HepG2 (cell line): ENCODE measurements at regions not wholly inside any gene's neighbourhood (a gene's known extent, or its start where the extent isn't known, plus 50 kb on each side); places are given as distances from the start of the nearest gene placed in this dataset.

Source experiments
- IRF2 ChIP-seq: IDR thresholded peaks from 2 replicates; pipeline ENCODE4 v1.6.1; 2018; ENCODE audit warnings: missing genetic modification reagents, missing compliant biosample characterization
- MAFK ChIP-seq, 2 experiments: IDR thresholded peaks in 1 of 2; conservative IDR thresholded peaks in 1 of 2; 2 replicates each; pipeline ENCODE4 v1.6.1; 2011; ENCODE audit warnings: improper control_type of control experiment in 2 of 2, low read length in 2 of 2
- NR1H2 ChIP-seq: sonication (generic); formaldehyde crosslinking; IDR thresholded peaks from 2 replicates; pipeline ENCODE4 v1.8.1; 2022; ENCODE audit warnings: low read depth, missing genetic modification reagents, borderline replicate concordance
- SP5 ChIP-seq: IDR thresholded peaks from 2 replicates; pipeline ENCODE4 v1.6.1; 2016; ENCODE audit warnings: low read depth, borderline replicate concordance
- ZNF550 ChIP-seq: sonication (generic); formaldehyde crosslinking; IDR thresholded peaks from 2 replicates; pipeline ENCODE4 v1.4.0; 2020; ENCODE audit warnings: mild to moderate bottlenecking, missing genetic modification reagents, borderline replicate concordance
- ZZZ3 ChIP-seq: sonication (generic); formaldehyde crosslinking; IDR thresholded peaks from 2 replicates; pipeline ENCODE4 v1.4.0; 2020; ENCODE audit warnings: missing genetic modification reagents, mild to moderate bottlenecking, borderline replicate concordance
- TF ChIP-seq, protein P1 (sequence below): sonication (generic); formaldehyde crosslinking; IDR thresholded peaks from 2 replicates; pipeline ENCODE4 v1.4.0; 2020; ENCODE audit warnings: missing genetic modification reagents
- TF ChIP-seq, protein P2 (sequence below): sonication (generic); formaldehyde crosslinking; IDR thresholded peaks from 2 replicates; pipeline ENCODE4 v1.4.0; 2020; ENCODE audit warnings: mild to moderate bottlenecking, low read depth, missing genetic modification reagents
- TF ChIP-seq, protein P3 (sequence below): IDR thresholded peaks from 2 replicates; pipeline ENCODE4 v1.6.1; 2012; ENCODE audit warnings: low read length, improper control_type of control experiment
- TF ChIP-seq, protein P4 (sequence below): sonication (generic); formaldehyde crosslinking; IDR thresholded peaks from 2 replicates; pipeline ENCODE4 v1.4.0; 2020; ENCODE audit warnings: missing genetic modification reagents

DNA sequence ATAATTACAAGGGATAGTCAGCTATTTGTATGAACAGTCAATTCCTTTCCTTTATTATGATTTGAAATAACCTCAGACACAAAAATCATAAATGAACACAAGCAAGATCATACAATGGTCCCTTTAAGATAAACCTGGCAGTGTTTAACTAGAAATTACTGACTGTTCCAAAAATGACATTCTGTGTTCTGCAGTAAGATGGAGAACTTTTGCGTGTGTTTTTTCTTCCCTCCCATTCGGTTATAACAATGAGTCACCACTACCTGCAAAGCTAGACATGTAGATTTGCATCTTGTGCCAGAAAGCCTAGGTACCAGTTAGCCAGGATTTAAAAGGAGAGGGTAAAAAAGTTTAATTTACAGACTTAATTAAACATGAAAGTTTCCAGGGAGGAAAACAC, 248.2 kb upstream of the ADAMTS9 start:
- TF ChIP-seq, protein P1, sequence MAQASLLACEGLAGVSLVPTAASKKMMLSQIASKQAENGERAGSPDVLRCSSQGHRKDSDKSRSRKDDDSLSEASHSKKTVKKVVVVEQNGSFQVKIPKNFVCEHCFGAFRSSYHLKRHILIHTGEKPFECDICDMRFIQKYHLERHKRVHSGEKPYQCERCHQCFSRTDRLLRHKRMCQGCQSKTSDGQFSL (CRISPR knock-in tag), result no peak
- TF ChIP-seq NR1H2 (CRISPR knock-in tag) (no peak), IRF2 (CRISPR knock-in tag) (no peak), MAFK (conservative IDR thresholded peaks at IDR 0.05 in 1 of 2, IDR thresholded peaks at IDR 0.05 in 1 of 2; ENCODE audit: low read length in 2 of 2) (no peak), SP5 (CRISPR knock-in tag) (no peak), ZNF550 (no peak), ZZZ3 (CRISPR knock-in tag) (no peak)
- TF ChIP-seq, protein P2, sequence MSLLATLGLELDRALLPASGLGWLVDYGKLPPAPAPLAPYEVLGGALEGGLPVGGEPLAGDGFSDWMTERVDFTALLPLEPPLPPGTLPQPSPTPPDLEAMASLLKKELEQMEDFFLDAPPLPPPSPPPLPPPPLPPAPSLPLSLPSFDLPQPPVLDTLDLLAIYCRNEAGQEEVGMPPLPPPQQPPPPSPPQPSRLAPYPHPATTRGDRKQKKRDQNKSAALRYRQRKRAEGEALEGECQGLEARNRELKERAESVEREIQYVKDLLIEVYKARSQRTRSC, result no peak
- TF ChIP-seq, protein P3, sequence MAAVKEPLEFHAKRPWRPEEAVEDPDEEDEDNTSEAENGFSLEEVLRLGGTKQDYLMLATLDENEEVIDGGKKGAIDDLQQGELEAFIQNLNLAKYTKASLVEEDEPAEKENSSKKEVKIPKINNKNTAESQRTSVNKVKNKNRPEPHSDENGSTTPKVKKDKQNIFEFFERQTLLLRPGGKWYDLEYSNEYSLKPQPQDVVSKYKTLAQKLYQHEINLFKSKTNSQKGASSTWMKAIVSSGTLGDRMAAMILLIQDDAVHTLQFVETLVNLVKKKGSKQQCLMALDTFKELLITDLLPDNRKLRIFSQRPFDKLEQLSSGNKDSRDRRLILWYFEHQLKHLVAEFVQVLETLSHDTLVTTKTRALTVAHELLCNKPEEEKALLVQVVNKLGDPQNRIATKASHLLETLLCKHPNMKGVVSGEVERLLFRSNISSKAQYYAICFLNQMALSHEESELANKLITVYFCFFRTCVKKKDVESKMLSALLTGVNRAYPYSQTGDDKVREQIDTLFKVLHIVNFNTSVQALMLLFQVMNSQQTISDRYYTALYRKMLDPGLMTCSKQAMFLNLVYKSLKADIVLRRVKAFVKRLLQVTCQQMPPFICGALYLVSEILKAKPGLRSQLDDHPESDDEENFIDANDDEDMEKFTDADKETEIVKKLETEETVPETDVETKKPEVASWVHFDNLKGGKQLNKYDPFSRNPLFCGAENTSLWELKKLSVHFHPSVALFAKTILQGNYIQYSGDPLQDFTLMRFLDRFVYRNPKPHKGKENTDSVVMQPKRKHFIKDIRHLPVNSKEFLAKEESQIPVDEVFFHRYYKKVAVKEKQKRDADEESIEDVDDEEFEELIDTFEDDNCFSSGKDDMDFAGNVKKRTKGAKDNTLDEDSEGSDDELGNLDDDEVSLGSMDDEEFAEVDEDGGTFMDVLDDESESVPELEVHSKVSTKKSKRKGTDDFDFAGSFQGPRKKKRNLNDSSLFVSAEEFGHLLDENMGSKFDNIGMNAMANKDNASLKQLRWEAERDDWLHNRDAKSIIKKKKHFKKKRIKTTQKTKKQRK, result no peak
- TF ChIP-seq, protein P4, sequence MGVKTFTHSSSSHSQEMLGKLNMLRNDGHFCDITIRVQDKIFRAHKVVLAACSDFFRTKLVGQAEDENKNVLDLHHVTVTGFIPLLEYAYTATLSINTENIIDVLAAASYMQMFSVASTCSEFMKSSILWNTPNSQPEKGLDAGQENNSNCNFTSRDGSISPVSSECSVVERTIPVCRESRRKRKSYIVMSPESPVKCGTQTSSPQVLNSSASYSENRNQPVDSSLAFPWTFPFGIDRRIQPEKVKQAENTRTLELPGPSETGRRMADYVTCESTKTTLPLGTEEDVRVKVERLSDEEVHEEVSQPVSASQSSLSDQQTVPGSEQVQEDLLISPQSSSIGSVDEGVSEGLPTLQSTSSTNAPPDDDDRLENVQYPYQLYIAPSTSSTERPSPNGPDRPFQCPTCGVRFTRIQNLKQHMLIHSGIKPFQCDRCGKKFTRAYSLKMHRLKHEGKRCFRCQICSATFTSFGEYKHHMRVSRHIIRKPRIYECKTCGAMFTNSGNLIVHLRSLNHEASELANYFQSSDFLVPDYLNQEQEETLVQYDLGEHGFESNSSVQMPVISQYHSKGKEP (CRISPR knock-in tag), result no peak
